ENCODE measurements at regions not wholly inside any gene's neighbourhood (a gene's known extent, or its start where the extent isn't known, plus 50 kb on each side); places are given as distances from the start of the nearest gene placed in this dataset.

GRCh38 chr3:80158332-80158731, 390.5 kb upstream of the ROBO1 start:
- DNase-seq (ENCODE audit: extremely low read depth in 1 of 4, low spot score in 3 of 4): no peak
- no peaks in the 10 kb centered on the region for H3K9me1 ChIP-seq (ENCODE audit: control insufficient read depth, insufficient read depth, low read length)
- in situ Hi-C loops (cut with MboI): no loop called here
- TF ChIP-seq GATA2 (CRISPR knock-in tag; IDR thresholded peaks at IDR 0.05) (no peak), KLF6 (CRISPR knock-in tag; IDR thresholded peaks at IDR 0.05; ENCODE audit: borderline replicate concordance) (no peak), GABPB2 (CRISPR knock-in tag; conservative IDR thresholded peaks at IDR 0.05) (no peak), ZNF75A (CRISPR knock-in tag; IDR thresholded peaks at IDR 0.05) (no peak), CEBPG (CRISPR knock-in tag; IDR thresholded peaks at IDR 0.05) (no peak), CEBPG (tag; conservative IDR thresholded peaks at IDR 0.05 in 1 of 2, IDR thresholded peaks at IDR 0.05 in 1 of 2) (peak in 1 of 2 experiments; percentile 59; a peak in 1 of 4 replicates), XRCC3 (IDR thresholded peaks at IDR 0.05) (no peak), CEBPB (tag; IDR thresholded peaks at IDR 0.05) (0 out of 2 replicates have a peak, but pooled peaks have one; percentile 20)
- no peaks in the 10 kb centered on the region for H3K79me2 ChIP-seq (ENCODE audit: control insufficient read depth, insufficient read depth, low read length)
- H3K4me2 ChIP-seq (ENCODE audit: insufficient read depth, low read length): no peak overlapping the region
- no peaks in the 10 kb centered on the region for H3K36me3 ChIP-seq (ENCODE audit: control insufficient read depth, insufficient read depth, low read length)
- POLR2A ChIA-PET: no interaction called here
- H3K9ac ChIP-seq (ENCODE audit: insufficient read depth in 1 of 2, low read depth in 2 of 2, low read length in 2 of 2): no peak overlapping the region
- 0% methylated on average over 3 of the region's 3 CpGs for WGBS (ENCODE audit: insufficient coverage, low coverage, missing lambda C conversion rate)
- H4K20me1 ChIP-seq (replicated peaks; ENCODE audit: control insufficient read depth, insufficient read depth, low read length): no peaks in the 10 kb centered on the region
- FAIRE-seq: no peak
- no peak overlapping the region for H3K27ac ChIP-seq (ENCODE audit: extremely low read depth, low read depth, low read length)
- ATAC-seq: no peak
- no peak overlapping the region for H2AFZ ChIP-seq (ENCODE audit: low read depth, low read length)
- H3K4me3 ChIP-seq: no peak overlapping the region
- H3K9me3 ChIP-seq (replicated peaks; ENCODE audit: control insufficient read depth, insufficient read depth, low read depth, low read length): no peaks in the 10 kb centered on the region
- CTCF ChIA-PET (ENCODE audit: low intra/inter-chr PET ratio): no interaction called here
- H3K27me3 ChIP-seq (ENCODE audit: control insufficient read depth in 2 of 2, insufficient read depth in 2 of 2, low read length in 2 of 2): no peaks in the 10 kb centered on the region
- BruUV-seq (replicated peaks): no TSS peak
- no peaks in the 10 kb centered on the region for H3K4me1 ChIP-seq (replicated peaks in 1 of 2; ENCODE audit: control insufficient read depth in 2 of 2, insufficient read depth in 2 of 2, low read length in 2 of 2)
- intact Hi-C loops (cut with micrococcal nuclease): no loop called here

DNA sequence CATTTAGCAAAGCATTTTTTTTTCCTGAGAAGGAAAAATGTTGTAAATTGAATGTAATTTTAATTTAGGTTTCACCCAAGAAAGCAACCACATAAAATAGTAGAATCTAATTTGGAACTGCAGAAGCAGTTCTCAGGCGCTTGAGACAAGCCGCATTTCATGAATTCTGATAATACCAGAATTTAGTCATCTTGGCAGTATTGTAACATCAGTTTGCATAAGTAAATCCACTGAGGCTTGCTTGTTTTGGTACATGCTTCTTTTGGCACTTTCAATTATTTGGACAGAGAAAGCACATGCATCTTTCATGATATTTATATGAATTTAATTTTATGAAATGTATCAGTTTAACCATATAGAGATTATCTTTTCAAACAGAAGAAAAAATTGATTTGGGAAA, 389.7 kb upstream of the ROBO1 start:
- Histone ChIP-seq H3K9me1 (ENCODE audit: control insufficient read depth, insufficient read depth, low read length) (no peaks in the 10 kb centered on the region), H3K4me3 (no peak overlapping the region), H3K4me1 (replicated peaks in 1 of 2; ENCODE audit: control insufficient read depth in 2 of 2, insufficient read depth in 2 of 2, low read length in 2 of 2) (no peaks in the 10 kb centered on the region), H3K79me2 (ENCODE audit: control insufficient read depth, insufficient read depth, low read length) (no peaks in the 10 kb centered on the region), H2AFZ (ENCODE audit: low read depth, low read length) (no peak overlapping the region), H3K4me2 (ENCODE audit: insufficient read depth, low read length) (no peak overlapping the region), H3K27me3 (ENCODE audit: control insufficient read depth in 2 of 2, insufficient read depth in 2 of 2, low read length in 2 of 2) (no peaks in the 10 kb centered on the region), H3K27ac (ENCODE audit: extremely low read depth, low read depth, low read length) (no peak overlapping the region), H3K9ac (ENCODE audit: insufficient read depth in 1 of 2, low read depth in 2 of 2, low read length in 2 of 2) (no peak overlapping the region), H3K36me3 (ENCODE audit: control insufficient read depth, insufficient read depth, low read length) (no peaks in the 10 kb centered on the region), H4K20me1 (replicated peaks; ENCODE audit: control insufficient read depth, insufficient read depth, low read length) (no peaks in the 10 kb centered on the region), H3K9me3 (replicated peaks; ENCODE audit: control insufficient read depth, insufficient read depth, low read depth, low read length) (no peaks in the 10 kb centered on the region)
- FAIRE-seq (no peak), DNase-seq (ENCODE audit: extremely low read depth in 1 of 4, low spot score in 3 of 4) (no peak), ATAC-seq (no peak)
- ChIA-PET POLR2A (no interaction called here), CTCF (ENCODE audit: low intra/inter-chr PET ratio) (no interaction called here)
- intact Hi-C loops (cut with micrococcal nuclease): no loop called here
- in situ Hi-C loops (cut with MboI): no loop called here
- BruUV-seq (replicated peaks): no TSS peak
- 0% methylated on average over 2 of the region's 2 CpGs for WGBS (ENCODE audit: insufficient coverage, low coverage, missing lambda C conversion rate)
- TF ChIP-seq SMAD4 (CRISPR knock-in tag; conservative IDR thresholded peaks at IDR 0.05): no peak
- no peak for TF ChIP-seq IRF2 (CRISPR knock-in tag; IDR thresholded peaks at IDR 0.05)
- no peak for TF ChIP-seq CHD2 (IDR thresholded peaks at IDR 0.05; ENCODE audit: low read depth, low read length)
- TF ChIP-seq ZC3H11A (IDR thresholded peaks at IDR 0.05; ENCODE audit: low read depth, low read length): no peak
- no peak for TF ChIP-seq SAFB (IDR thresholded peaks at IDR 0.05; ENCODE audit: borderline replicate concordance, low read depth, low read length)
- TF ChIP-seq HCFC1 (IDR thresholded peaks at IDR 0.05; ENCODE audit: low read depth, low read length): no peak
- TF ChIP-seq MYC (IDR thresholded peaks at IDR 0.05; ENCODE audit: low read depth, low read length): no peak
- TF ChIP-seq MYC (CRISPR knock-in tag; IDR thresholded peaks at IDR 0.05; ENCODE audit: borderline replicate concordance, low read depth): no peak
- TF ChIP-seq ETV5 (CRISPR knock-in tag; IDR thresholded peaks at IDR 0.05; ENCODE audit: low read depth): no peak
- TF ChIP-seq ZNF395 (CRISPR knock-in tag; IDR thresholded peaks at IDR 0.05): no peak
- TF ChIP-seq ZBTB8A (IDR thresholded peaks at IDR 0.05; ENCODE audit: partially characterized antibody): no peak

Data from K562 (cell line).